Common myeloid progenitor, CD34-positive (primary cell): ENCODE measurements at regions not wholly inside any gene's neighbourhood (a gene's known extent, or its start where the extent isn't known, plus 50 kb on each side); places are given as distances from the start of the nearest gene placed in this dataset.
A peak's percentile ranks its signal among the peaks of the same experiment; 100 is the strongest.

ENCODE experiments used
- CTCF ChIA-PET: fragments of 350-600 bp; sonication (Branson Sonifier 250); formaldehyde crosslinking; loops from one replicate; lab custom pipeline; 2021; ENCODE audit warnings: antibody characterized with exemption; lab: Charles Lee
- POLR2A ChIA-PET: fragments of 350-600 bp; sonication (Branson Sonifier 250); formaldehyde crosslinking; loops from one replicate; lab custom pipeline; 2021; ENCODE audit warnings: antibody characterized with exemption; lab: Charles Lee
- DNase-seq, 3 donors: peaks; one replicate each; pipeline versions ENCODE4 v3.0.0 to v3.0.0-alpha.2; 2013
- H3K27ac ChIP-seq, 2 experiments: 1 replicate in 1 of 2; 2 replicates in 1 of 2; pipeline ENCODE4 v1.7.0; 2013; ENCODE audit warnings: inconsistent platforms in 2 of 2, low read length in 2 of 2, mild to moderate bottlenecking in 2 of 2, low read depth in 1 of 2, moderate library complexity in 1 of 2; ENCODE audit not compliant: severe bottlenecking in 2 of 2, insufficient read depth in 1 of 2, poor library complexity in 1 of 2
- H3K27me3 ChIP-seq, 5 experiments: replicated peaks in 2 of 5; 1 replicate in 3 of 5; 2 replicates in 2 of 5; pipeline versions ENCODE4 v1.6.1 to v1.7.0; 2013; ENCODE audit warnings: low read length in 4 of 5, mild to moderate bottlenecking in 2 of 5, moderate library complexity in 2 of 5, inconsistent platforms in 1 of 5; ENCODE audit not compliant: insufficient read depth in 5 of 5, control insufficient read depth in 4 of 5
- H3K36me3 ChIP-seq, 4 experiments: 1 replicate in 2 of 4; 2 replicates in 2 of 4; pipeline versions ENCODE4 v1.6.1 to v1.7.0; 2013; ENCODE audit warnings: low read length in 3 of 4, control low read depth in 1 of 4, mild to moderate bottlenecking in 1 of 4; ENCODE audit not compliant: control insufficient read depth in 4 of 4, insufficient read depth in 4 of 4
- H3K4me1 ChIP-seq, 4 experiments: 1 replicate in 3 of 4; 2 replicates in 1 of 4; pipeline versions ENCODE4 v1.6.1 to v1.7.1; 2013; ENCODE audit warnings: low read length in 3 of 4, mild to moderate bottlenecking in 3 of 4, control low read depth in 1 of 4, inconsistent platforms in 1 of 4, moderate library complexity in 1 of 4; ENCODE audit not compliant: control insufficient read depth in 4 of 4, insufficient read depth in 4 of 4; ENCODE audit errors: control extremely low read depth in 1 of 4
- H3K4me3 ChIP-seq, 7 experiments: 1 replicate in 4 of 7; 2 replicates in 3 of 7; pipeline versions ENCODE4 v1.5.1 to v1.7.0; 2013; ENCODE audit warnings: mild to moderate bottlenecking in 7 of 7, low read length in 6 of 7, moderate library complexity in 6 of 7, inconsistent platforms in 2 of 7, low read depth in 2 of 7, control low read depth in 1 of 7; ENCODE audit not compliant: insufficient read depth in 4 of 7, control insufficient read depth in 1 of 7; ENCODE audit errors: extremely low read depth in 1 of 7
- H3K9me3 ChIP-seq, 5 experiments: 1 replicate in 4 of 5; 2 replicates in 1 of 5; pipeline versions ENCODE4 v1.6.1 to v1.7.1; 2013; ENCODE audit warnings: low read length in 4 of 5, mild to moderate bottlenecking in 2 of 5, inconsistent platforms in 1 of 5, low read depth in 1 of 5, moderate library complexity in 1 of 5; ENCODE audit not compliant: control insufficient read depth in 4 of 5, insufficient read depth in 2 of 5; ENCODE audit errors: control extremely low read depth in 1 of 5
- WGBS: methylation state at CpG from one replicate; pipeline ENCODE4 v1.1.5; 2013; ENCODE audit not compliant: insufficient coverage; 5-methylcytosine and 5-hydroxymethylcytosine counted together

DNA sequence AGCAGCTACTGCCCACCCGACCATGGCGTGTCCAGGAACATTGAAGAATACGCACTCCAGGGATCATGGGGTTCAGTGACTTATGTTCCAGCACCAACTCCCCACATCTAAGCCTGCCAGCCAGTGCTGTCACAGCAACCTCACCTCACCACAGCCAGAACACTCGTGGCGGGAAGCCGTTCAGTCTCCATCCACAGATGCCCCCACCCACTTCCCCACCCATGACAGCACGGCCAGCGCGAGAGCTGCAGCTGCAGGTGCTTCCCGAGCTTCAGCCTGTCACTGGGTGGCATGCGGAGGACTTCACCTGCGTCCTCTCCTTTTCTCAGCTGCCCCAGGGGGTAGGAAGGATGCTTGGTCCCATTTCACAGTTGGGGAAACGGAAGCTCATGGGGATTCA is 50.3 kb downstream of the RBFOX3 start:
- Histone ChIP-seq H3K9me3 (peaks cover 0 to 4% (median 0%) of the 10 kb centered on the region in 5 experiments), H3K27me3 (peaks cover 4 to 55% (median 8%) of the 10 kb centered on the region in 5 experiments), H3K27ac (no peak overlapping the region), H3K36me3 (no peaks in the 10 kb centered on the region), H3K4me1 (peaks cover 0 to 8% (median 0%) of the 10 kb centered on the region in 4 experiments), H3K4me3 (no peak overlapping the region)
- ChIA-PET CTCF (no interaction called here), POLR2A (no interaction called here)
- WGBS, result 92% methylated on average over 5 of the region's 13 CpGs
- DNase-seq, result no peak

DNA sequence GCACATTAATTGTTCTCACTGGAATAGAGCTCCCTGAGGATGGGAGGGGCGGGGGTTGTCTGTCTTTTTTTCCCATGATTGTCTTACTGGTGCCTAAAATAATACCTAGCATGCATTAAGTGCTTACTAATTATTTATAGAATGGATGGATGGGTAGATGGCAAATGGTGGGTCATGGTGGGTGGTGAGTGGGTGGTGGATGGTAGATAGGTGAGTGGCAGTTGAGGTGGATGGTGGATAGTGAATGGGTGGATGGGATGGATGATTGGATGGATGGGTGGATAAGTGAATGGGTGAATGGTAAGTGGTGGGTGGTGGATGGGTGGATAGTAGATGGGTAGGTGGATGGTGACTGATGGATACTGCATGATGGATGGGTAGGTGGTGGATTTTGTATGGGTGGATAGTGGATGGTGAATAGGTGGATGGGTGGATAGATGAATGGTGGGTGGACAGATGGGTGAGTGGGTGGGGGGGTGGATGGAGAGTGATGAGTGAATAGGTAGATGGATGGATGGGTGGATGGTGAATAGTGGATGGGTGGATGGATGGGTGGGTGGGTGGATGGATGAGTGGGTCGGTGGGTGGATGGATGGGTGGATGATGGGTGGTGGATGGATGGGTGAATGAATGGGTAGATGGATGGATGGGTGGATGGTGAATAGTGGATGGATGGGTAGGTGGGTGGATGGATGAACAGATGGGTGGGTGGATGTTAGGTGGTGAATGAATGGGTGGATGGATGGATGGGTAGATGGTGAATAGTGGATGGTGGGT is 51.6 kb downstream of the RBFOX3 start:
- Histone ChIP-seq H3K27me3 (peaks cover 4 to 53% (median 8%) of the 10 kb centered on the region in 5 experiments), H3K4me1 (peaks cover 0 to 8% (median 0%) of the 10 kb centered on the region in 4 experiments), H3K9me3 (peaks cover 0 to 7% (median 0%) of the 10 kb centered on the region in 5 experiments), H3K27ac (no peak overlapping the region), H3K4me3 (no peak overlapping the region), H3K36me3 (no peaks in the 10 kb centered on the region)
- DNase-seq, result no peak
- WGBS, result 100% methylated on average over 1 of the region's 2 CpGs
- POLR2A ChIA-PET, result no interaction called here
- CTCF ChIA-PET, result no interaction called here

DNA sequence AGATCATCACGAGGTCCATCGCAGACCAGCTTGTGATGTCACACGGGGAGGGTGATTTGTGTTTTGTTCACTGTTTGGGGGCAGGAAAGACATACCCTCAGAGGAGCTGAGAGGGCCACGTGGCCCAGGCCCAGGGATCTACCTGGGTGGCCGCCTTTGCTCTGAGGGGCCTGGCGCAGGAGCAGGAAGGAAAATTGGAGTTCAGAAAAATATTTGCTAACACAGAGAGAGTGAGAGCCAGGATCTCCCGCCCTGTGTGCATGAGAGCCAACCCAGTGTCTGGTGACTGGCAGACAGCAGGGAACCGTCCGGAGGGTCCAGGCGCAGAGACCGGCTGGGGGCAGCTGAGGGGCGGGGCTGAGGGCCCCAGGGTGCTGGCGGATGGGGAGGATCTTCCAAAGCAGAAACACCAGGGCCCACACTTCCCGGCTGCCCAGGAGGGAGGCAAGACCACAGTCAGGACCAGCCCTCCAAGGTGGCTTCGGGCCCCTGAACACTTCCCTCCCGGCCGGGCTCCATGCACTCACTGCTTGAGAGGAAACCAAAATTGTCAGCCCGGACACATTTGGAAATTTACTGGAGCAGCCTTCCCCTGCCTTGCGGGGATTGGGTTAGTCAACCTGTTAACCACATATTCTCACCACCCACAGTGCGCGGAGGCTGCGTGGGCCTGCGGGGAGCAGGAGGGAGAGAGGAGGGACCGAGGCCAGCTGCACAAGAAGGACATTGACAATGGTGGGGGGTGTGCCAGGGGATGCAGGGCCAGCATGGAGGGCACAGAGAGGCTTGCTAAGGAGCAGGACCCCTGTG is 52.6 kb downstream of the RBFOX3 start:
- WGBS, result 76% methylated on average over 20 of the region's 24 CpGs

DNA sequence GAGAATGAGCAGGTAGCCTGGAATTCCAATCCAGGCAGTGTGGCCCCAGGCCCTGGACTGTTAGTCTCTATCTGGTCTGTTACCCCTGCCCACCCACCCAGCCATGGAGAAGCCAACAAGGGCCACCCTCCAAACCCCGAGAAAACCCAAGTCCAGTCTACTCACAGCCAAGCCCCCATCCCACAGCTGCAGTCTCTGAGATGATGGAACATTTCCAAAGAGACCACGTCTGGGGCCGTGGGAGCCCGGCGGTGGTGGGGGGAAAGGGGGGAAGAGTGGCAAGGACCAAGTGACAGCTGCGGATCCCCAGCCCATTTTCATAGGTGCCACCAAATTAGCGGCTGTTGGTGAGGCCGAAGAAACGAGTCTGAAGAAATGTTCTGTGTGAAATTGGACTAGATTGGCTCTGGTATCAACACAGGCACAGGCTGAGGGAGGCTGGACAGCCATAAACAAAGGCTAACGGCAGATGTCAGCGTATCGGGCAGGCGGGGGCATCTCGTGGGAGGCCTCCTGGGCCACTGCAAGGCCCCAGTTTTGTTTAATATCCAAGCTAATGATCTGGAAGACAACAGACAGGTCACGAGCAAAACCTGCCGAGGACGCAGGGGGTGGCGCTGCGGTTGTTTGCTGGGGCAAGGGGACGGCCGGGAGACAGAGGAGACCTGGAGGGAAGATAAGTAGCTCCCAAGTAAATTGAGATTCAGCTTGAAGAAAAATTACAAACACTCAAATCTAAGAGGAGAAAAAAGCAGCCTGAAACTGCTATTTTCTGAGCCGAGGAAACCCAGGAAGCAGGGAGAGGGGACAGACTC is 53.4 kb downstream of the RBFOX3 start:
- CTCF ChIA-PET, result no interaction called here
- POLR2A ChIA-PET, result no interaction called here
- no peak overlapping the region for H3K27ac ChIP-seq
- no peak for DNase-seq
- H3K4me3 ChIP-seq, result no peak overlapping the region
- H3K36me3 ChIP-seq, result no peaks in the 10 kb centered on the region
- WGBS, result 79% methylated on average over 18 of the region's 22 CpGs
- H3K27me3 ChIP-seq, result peaks cover 0 to 37% (median 8%) of the 10 kb centered on the region in 5 experiments
- peaks cover 0 to 10% (median 0%) of the 10 kb centered on the region in 5 experiments for H3K9me3 ChIP-seq
- peaks cover 0 to 8% (median 0%) of the 10 kb centered on the region in 4 experiments for H3K4me1 ChIP-seq

More for the DNA sequence above, 52.6 kb downstream of the RBFOX3 start:
- ChIA-PET CTCF (no interaction called here), POLR2A (no interaction called here)
- DNase-seq, result no peak
- H3K4me3 ChIP-seq, result no peak overlapping the region
- no peaks in the 10 kb centered on the region for H3K36me3 ChIP-seq
- peaks cover 0 to 8% (median 0%) of the 10 kb centered on the region in 4 experiments for H3K4me1 ChIP-seq
- no peak overlapping the region for H3K27ac ChIP-seq
- peaks cover 0 to 10% (median 0%) of the 10 kb centered on the region in 5 experiments for H3K9me3 ChIP-seq
- peaks cover 2 to 45% (median 8%) of the 10 kb centered on the region in 5 experiments for H3K27me3 ChIP-seq

- Histone ChIP-seq H3K27ac (no peak overlapping the region), H3K9me3 (peaks cover 0 to 10% (median 3%) of the 10 kb centered on the region in 5 experiments), H3K4me1 (peaks cover 0 to 8% (median 0%) of the 10 kb centered on the region in 4 experiments), H3K27me3 (peaks cover 0 to 25% (median 4%) of the 10 kb centered on the region in 5 experiments), H3K4me3 (peak overlapping the region in 1 of 7 experiments; percentile 20), H3K36me3 (no peaks in the 10 kb centered on the region)
- CTCF ChIA-PET, result no interaction called here
- POLR2A ChIA-PET, result no interaction called here
- 35% methylated on average over 5 of the region's 9 CpGs for WGBS
- peak in 2 of 3 donors; percentile 17 to 22 for DNase-seq
These were observed 54.6 kb downstream of the RBFOX3 start for GRCh38 chr17:79556271-79556670.

- ChIA-PET POLR2A (no interaction called here), CTCF (no interaction called here)
- Histone ChIP-seq H3K27me3 (peaks cover 0 to 18% (median 4%) of the 10 kb centered on the region in 5 experiments), H3K27ac (no peak overlapping the region), H3K4me3 (no peak overlapping the region), H3K4me1 (peaks cover 0 to 8% (median 0%) of the 10 kb centered on the region in 4 experiments), H3K36me3 (no peaks in the 10 kb centered on the region), H3K9me3 (peaks cover 0 to 10% (median 3%) of the 10 kb centered on the region in 5 experiments)
- no peak for DNase-seq
- WGBS, result 97% methylated on average over 3 of the region's 5 CpGs
These were observed 55.3 kb downstream of the RBFOX3 start for GRCh38 chr17:79555543-79555942.
